ENCODE measurements at regions not wholly inside any gene's neighbourhood (a gene's known extent, or its start where the extent isn't known, plus 50 kb on each side); places are given as distances from the start of the nearest gene placed in this dataset.

DNA sequence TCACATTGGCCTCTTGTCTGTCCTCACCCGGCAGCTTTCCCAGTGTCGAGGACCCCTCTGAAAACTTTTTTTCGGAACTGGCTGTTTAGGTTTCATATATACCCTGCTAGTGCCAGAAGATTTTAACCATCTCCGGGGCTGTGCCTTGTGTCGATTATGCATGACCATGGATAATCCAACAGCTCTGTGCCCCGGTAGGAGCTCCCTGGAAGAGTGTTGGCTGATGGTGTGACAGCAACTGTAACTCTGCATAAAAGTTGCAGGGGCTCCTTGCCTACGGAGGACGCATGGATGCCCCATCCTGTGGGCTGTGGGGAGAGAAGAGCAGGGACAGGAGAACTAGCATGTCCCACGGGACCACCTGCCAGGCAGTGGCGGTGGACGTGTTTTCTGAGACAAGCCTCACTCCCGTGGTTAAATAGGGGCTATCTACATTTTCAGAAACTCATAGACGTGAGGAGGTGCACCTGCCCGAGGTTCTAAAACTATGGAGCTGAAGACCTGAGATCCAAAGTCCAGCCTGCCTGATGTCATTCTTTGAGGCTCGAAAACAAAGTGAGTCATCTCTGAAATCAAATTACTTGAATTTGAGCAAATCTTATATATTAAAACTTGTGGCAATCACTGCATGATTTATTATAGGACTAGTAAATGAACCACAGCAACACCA is 437.2 kb upstream of the HS6ST1 start:
- DNase-seq (ENCODE audit: low read depth, low spot score), result no peak
- H3K4me3 ChIP-seq (ENCODE audit: low read depth, low read length), result no peak overlapping the region
- in situ Hi-C loops (cut with HindIII; ENCODE audit: low sequenced_read_pairs), result no loop called here
- TF ChIP-seq, protein P1, sequence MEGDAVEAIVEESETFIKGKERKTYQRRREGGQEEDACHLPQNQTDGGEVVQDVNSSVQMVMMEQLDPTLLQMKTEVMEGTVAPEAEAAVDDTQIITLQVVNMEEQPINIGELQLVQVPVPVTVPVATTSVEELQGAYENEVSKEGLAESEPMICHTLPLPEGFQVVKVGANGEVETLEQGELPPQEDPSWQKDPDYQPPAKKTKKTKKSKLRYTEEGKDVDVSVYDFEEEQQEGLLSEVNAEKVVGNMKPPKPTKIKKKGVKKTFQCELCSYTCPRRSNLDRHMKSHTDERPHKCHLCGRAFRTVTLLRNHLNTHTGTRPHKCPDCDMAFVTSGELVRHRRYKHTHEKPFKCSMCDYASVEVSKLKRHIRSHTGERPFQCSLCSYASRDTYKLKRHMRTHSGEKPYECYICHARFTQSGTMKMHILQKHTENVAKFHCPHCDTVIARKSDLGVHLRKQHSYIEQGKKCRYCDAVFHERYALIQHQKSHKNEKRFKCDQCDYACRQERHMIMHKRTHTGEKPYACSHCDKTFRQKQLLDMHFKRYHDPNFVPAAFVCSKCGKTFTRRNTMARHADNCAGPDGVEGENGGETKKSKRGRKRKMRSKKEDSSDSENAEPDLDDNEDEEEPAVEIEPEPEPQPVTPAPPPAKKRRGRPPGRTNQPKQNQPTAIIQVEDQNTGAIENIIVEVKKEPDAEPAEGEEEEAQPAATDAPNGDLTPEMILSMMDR (IDR thresholded peaks at IDR 0.05; ENCODE audit: low read depth, low read length), result no peak

DNA sequence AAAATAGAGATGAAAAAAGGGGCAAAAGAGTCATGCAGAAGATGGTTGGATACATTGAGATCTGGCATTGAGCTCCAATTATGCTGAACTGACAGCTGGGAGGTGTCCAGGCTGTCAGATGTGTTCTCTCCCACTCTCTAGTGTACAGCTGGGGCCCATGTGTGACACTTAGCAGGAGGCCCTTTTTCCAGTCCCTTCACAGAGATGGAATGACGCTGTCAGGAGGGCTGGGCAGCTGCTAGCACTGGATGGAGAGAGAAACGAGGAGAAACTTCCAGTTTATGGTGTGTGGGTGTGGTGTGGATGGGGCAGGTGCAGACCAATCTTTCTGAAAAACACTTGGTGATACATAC is 437.7 kb upstream of the HS6ST1 start:
- TF ChIP-seq, protein P1 (IDR thresholded peaks at IDR 0.05; ENCODE audit: low read depth, low read length), result no peak
- no peak for DNase-seq (ENCODE audit: low read depth, low spot score)
- in situ Hi-C loops (cut with HindIII; ENCODE audit: low sequenced_read_pairs), result no loop called here
- no peak overlapping the region for H3K4me3 ChIP-seq (ENCODE audit: low read depth, low read length)

DNA sequence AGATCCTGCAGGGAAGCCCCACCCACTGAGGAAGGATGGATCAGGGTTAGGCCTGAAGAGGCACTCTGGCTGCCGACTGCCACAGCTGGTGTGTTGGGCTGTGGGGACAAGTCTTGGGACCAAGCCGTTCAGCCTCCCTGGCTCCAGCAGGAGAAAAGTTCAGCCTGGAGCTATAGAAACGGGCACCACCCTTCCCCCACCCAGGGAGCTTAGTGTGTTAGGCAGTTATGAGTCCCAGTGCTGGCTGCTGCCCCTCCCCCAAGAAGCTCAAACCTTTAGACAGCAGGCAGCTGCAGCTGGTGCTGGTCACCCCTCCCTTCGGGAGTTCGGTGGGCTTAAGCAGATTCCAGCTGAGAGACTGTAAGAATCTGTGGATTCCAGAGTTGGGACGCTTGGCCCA is 447.1 kb upstream of the HS6ST1 start:
- no peak for DNase-seq (ENCODE audit: low read depth, low spot score)
- H3K4me3 ChIP-seq (ENCODE audit: low read depth, low read length), result no peak overlapping the region
- in situ Hi-C loops (cut with HindIII; ENCODE audit: low sequenced_read_pairs), result no loop called here
- TF ChIP-seq, protein P1 (IDR thresholded peaks at IDR 0.05; ENCODE audit: low read depth, low read length), result no peak

DNA sequence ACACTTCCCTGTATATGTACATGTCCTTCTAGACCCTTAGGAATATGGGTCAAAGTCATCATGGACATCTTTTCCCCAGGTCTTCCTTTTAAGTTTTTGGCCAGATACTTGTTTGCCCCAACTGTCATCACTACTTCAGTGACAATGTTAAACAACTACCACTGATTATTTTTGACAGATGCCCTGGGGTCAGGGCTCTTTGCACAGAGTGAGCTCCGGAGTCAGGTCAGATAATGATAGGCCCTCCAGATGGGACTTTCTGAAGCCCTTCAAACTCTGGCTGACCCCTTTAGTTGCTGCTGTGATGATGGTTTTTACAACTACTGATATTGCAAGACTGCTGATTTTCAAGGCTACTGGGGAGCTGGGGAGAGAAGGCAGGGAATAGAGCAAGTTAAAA is 449.4 kb upstream of the HS6ST1 start:
- in situ Hi-C loops (cut with HindIII; ENCODE audit: low sequenced_read_pairs), result no loop called here
- no peak overlapping the region for H3K4me3 ChIP-seq (ENCODE audit: low read depth, low read length)
- TF ChIP-seq, protein P1 (IDR thresholded peaks at IDR 0.05; ENCODE audit: low read depth, low read length), result no peak
- DNase-seq (ENCODE audit: low read depth, low spot score), result no peak

DNA sequence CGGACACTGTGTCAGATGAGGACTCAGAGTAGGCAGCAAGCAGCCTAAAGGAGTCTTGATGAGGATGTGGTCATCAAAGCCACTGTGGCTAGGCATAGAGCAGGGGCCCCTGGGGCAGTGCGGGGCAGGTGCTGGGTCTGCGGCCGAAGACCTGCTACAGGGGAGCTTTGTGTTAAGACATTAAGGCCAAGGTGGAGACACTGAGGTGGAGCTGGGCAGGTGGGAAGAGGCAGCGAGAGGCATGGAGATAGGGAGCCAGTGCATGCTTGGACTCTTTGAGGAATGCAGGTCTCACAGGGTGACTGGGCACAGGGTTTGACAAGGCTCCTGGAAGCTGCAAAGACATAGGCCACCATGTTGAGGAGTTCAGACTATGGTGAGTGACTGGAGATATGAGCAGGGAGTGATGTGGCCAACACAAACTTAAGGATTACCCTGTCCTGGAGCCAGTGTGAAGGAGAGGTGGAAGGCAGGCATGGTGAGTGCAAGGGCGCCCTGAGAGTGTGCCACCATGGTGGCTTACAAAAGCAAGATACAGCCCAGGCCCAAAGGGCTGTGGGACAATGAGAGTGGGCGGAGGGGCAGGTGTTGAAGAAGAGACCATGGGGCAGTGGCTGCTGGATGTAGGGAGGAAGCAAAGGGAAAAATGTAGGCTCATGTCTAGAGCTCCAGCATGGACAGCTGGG is 450.9 kb upstream of the HS6ST1 start:
- no peak overlapping the region for H3K4me3 ChIP-seq (ENCODE audit: low read depth, low read length)
- in situ Hi-C loops (cut with HindIII; ENCODE audit: low sequenced_read_pairs), result no loop called here
- DNase-seq (ENCODE audit: low read depth, low spot score), result no peak
- TF ChIP-seq, protein P1 (IDR thresholded peaks at IDR 0.05; ENCODE audit: low read depth, low read length), result no peak

DNA sequence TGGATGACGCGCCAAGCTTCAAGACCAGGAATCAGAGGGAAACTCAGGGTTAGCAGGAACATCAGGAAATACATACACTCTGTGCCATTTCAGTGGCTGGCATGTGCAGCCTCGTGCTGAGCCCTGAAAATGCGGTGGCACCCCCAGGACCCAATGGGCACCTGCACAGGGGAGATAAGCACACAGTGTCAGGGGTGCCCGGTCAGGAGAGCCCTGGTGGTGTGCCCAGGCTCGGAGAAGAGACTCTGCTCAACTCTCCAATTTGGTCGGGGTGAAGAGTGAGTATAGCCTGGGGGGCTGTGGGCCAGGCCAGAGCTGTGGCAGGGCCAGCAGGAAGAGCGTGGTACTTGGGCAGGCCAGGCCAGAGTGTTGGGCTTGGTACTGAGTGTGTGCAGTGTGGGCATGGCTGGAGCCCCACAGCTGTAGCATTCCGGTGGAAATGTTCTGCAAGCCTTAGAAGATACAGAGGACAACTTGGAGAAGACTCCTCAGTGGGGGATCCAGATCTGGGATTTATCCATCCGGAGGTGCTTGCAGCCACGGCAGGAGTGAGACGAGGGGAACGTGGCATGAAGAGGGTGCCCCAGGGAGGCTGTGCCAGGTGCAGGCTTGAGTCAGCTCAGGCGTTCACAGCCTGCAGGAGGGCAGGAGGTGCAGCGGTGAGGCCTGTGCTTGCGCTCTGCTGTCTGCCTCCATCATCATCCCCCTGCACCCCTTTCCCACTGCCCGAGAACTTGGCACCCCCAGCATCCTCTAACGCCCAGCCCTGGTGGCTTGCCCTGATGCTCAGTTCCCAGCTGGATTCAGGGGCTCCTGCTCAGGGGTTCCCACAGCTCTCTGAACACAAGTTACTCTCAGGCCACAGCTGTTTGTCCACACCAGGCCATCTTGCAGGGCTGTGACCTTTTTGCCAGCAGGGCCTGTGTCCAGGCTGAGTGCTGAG is 451.7 kb upstream of the HS6ST1 start:
- DNase-seq (ENCODE audit: low read depth, low spot score), result no peak
- H3K4me3 ChIP-seq (ENCODE audit: low read depth, low read length), result no peak overlapping the region
- in situ Hi-C loops (cut with HindIII; ENCODE audit: low sequenced_read_pairs), result no loop called here
- TF ChIP-seq, protein P1 (IDR thresholded peaks at IDR 0.05; ENCODE audit: low read depth, low read length), result no peak
